ENCODE measurements at regions not wholly inside any gene's neighbourhood (a gene's known extent, or its start where the extent isn't known, plus 50 kb on each side); places are given as distances from the start of the nearest gene placed in this dataset.

- no peak overlapping the region for H3K4me3 ChIP-seq
- no peak for TF ChIP-seq CTCF (IDR thresholded peaks at IDR 0.05)
- no peak for TF ChIP-seq POLR2A (IDR thresholded peaks at IDR 0.05)
- H3K36me3 ChIP-seq, result no peaks in the 10 kb centered on the region
- H3K27me3 ChIP-seq, result no peaks in the 10 kb centered on the region
- DNase-seq, result no peak
- ATAC-seq, result no peak
- 63 to 81% (median 72%) methylated on average over 2 of the region's 2 CpGs for WGBS, 4 donors
- no peak overlapping the region for H3K27ac ChIP-seq
- intact Hi-C loops (cut with DNase I), result no loop called here
- no peaks in the 10 kb centered on the region for H3K4me1 ChIP-seq
- H3K9me3 ChIP-seq, result no peaks in the 10 kb centered on the region
These were observed 213.4 kb downstream of the GPR37 start for GRCh38 chr7:124552217-124552616.

- H3K27ac ChIP-seq, result no peak overlapping the region
- H3K27me3 ChIP-seq, result no peaks in the 10 kb centered on the region
- no peaks in the 10 kb centered on the region for H3K4me1 ChIP-seq
- WGBS, 4 donors, result 67 to 76% (median 70%) methylated on average over 1 of the region's 1 CpG
- DNase-seq (no peak), ATAC-seq (no peak)
- TF ChIP-seq POLR2A (IDR thresholded peaks at IDR 0.05) (no peak), CTCF (IDR thresholded peaks at IDR 0.05) (no peak)
- no peak overlapping the region for H3K4me3 ChIP-seq
- no peaks in the 10 kb centered on the region for H3K9me3 ChIP-seq
- H3K36me3 ChIP-seq, result no peaks in the 10 kb centered on the region
- intact Hi-C loops (cut with DNase I), result no loop called here
These were observed 215.6 kb downstream of the GPR37 start for GRCh38 chr7:124550036-124550435.

GRCh38 chr7:124542476-124542875 is 223.1 kb downstream of the GPR37 start:
- intact Hi-C loops (cut with DNase I), result no loop called here
- H3K4me1 ChIP-seq, result no peaks in the 10 kb centered on the region
- H3K9me3 ChIP-seq, result no peaks in the 10 kb centered on the region
- no peaks in the 10 kb centered on the region for H3K36me3 ChIP-seq
- H3K27ac ChIP-seq, result no peak overlapping the region
- DNase-seq (no peak), ATAC-seq (no peak)
- H3K27me3 ChIP-seq, result no peaks in the 10 kb centered on the region
- no peak overlapping the region for H3K4me3 ChIP-seq
- 83 to 94% (median 90%) methylated on average over 1 of the region's 1 CpG for WGBS, 4 donors
- TF ChIP-seq CTCF (IDR thresholded peaks at IDR 0.05), result no peak
- no peak for TF ChIP-seq POLR2A (IDR thresholded peaks at IDR 0.05)

- Histone ChIP-seq H3K27ac (no peak overlapping the region), H3K4me1 (no peaks in the 10 kb centered on the region), H3K4me3 (no peak overlapping the region), H3K36me3 (no peaks in the 10 kb centered on the region), H3K9me3 (no peaks in the 10 kb centered on the region), H3K27me3 (no peaks in the 10 kb centered on the region)
- intact Hi-C loops (cut with DNase I), result no loop called here
- WGBS, 4 donors, result 52 to 60% (median 57%) methylated on average over 3 of the region's 3 CpGs
- TF ChIP-seq POLR2A (IDR thresholded peaks at IDR 0.05) (no peak), CTCF (IDR thresholded peaks at IDR 0.05) (no peak)
- DNase-seq (no peak), ATAC-seq (no peak)
These were observed 229.3 kb downstream of the GPR37 start for GRCh38 chr7:124536156-124536762.
